ENCODE measurements at regions not wholly inside any gene's neighbourhood (a gene's known extent, or its start where the extent isn't known, plus 50 kb on each side); places are given as distances from the start of the nearest gene placed in this dataset.

GRCh38 chr1:96346719-96347118, 374.9 kb upstream of the PTBP2 start:
- no peak for TF ChIP-seq EP300 (IDR thresholded peaks at IDR 0.05)
- TF ChIP-seq CTCF (IDR thresholded peaks at IDR 0.05) = no peak
- no peak for TF ChIP-seq POLR2A (IDR thresholded peaks at IDR 0.05)
- no peak for TF ChIP-seq POLR2AphosphoS5 (IDR thresholded peaks at IDR 0.05)
- Histone ChIP-seq H3K4me1 (no peaks in the 10 kb centered on the region), H3K27me3 (no peaks in the 10 kb centered on the region), H3K9me3 (peaks cover 0 to 11% (median 0%) of the 10 kb centered on the region in 3 donors), H3K27ac (no peak overlapping the region), H3K36me3 (no peaks in the 10 kb centered on the region), H3K4me3 (no peak overlapping the region)
- no peak for ATAC-seq

- WGBS, 2 donors (ENCODE audit: low coverage in 1 of 2) = 84 to 100% methylated on average over 2 to 3 of the region's 4 CpGs
- peaks cover 0 to under 1% (median 0%) of the 10 kb centered on the region in 3 donors for H3K9me3 ChIP-seq
- no peaks in the 10 kb centered on the region for H3K36me3 ChIP-seq
- H3K27me3 ChIP-seq = no peaks in the 10 kb centered on the region
- H3K4me3 ChIP-seq = no peak overlapping the region
- no peak for ATAC-seq
- no peak overlapping the region for H3K27ac ChIP-seq
- peaks cover 0 to 6% (median 0%) of the 10 kb centered on the region in 3 donors for H3K4me1 ChIP-seq
- TF ChIP-seq EP300 (IDR thresholded peaks at IDR 0.05) (no peak), POLR2AphosphoS5 (IDR thresholded peaks at IDR 0.05) (no peak), CTCF (IDR thresholded peaks at IDR 0.05) (no peak), POLR2A (IDR thresholded peaks at IDR 0.05) (no peak)
Observed at GRCh38 chr1:96349896-96350295, 371.7 kb upstream of the PTBP2 start.

- 9 to 38% methylated on average over 1 to 2 of the region's 2 CpGs for WGBS, 2 donors (ENCODE audit: low coverage in 1 of 2)
- peaks cover 0 to 6% (median 0%) of the 10 kb centered on the region in 3 donors for H3K4me1 ChIP-seq
- H3K36me3 ChIP-seq = no peaks in the 10 kb centered on the region
- H3K9me3 ChIP-seq = no peaks in the 10 kb centered on the region
- H3K4me3 ChIP-seq = no peak overlapping the region
- H3K27ac ChIP-seq = no peak overlapping the region
- no peak for ATAC-seq
- no peaks in the 10 kb centered on the region for H3K27me3 ChIP-seq
- TF ChIP-seq CTCF (IDR thresholded peaks at IDR 0.05) (no peak), POLR2AphosphoS5 (IDR thresholded peaks at IDR 0.05) (no peak), POLR2A (IDR thresholded peaks at IDR 0.05) (no peak), EP300 (IDR thresholded peaks at IDR 0.05) (no peak)
Observed at GRCh38 chr1:96352733-96353132, 368.9 kb upstream of the PTBP2 start.

GRCh38 chr1:96355521-96355920, 366.1 kb upstream of the PTBP2 start:
- TF ChIP-seq POLR2AphosphoS5 (IDR thresholded peaks at IDR 0.05) (no peak), CTCF (IDR thresholded peaks at IDR 0.05) (no peak), POLR2A (IDR thresholded peaks at IDR 0.05) (no peak), EP300 (IDR thresholded peaks at IDR 0.05) (no peak)
- Histone ChIP-seq H3K4me1 (peaks cover 0 to 6% (median 0%) of the 10 kb centered on the region in 3 donors), H3K9me3 (no peaks in the 10 kb centered on the region), H3K27me3 (no peaks in the 10 kb centered on the region), H3K27ac (no peak overlapping the region), H3K4me3 (no peak overlapping the region), H3K36me3 (no peaks in the 10 kb centered on the region)
- ATAC-seq = no peak
- WGBS, 2 donors (ENCODE audit: low coverage in 1 of 2) = 54 to 88% methylated on average over 3 to 6 of the region's 6 CpGs

DNA sequence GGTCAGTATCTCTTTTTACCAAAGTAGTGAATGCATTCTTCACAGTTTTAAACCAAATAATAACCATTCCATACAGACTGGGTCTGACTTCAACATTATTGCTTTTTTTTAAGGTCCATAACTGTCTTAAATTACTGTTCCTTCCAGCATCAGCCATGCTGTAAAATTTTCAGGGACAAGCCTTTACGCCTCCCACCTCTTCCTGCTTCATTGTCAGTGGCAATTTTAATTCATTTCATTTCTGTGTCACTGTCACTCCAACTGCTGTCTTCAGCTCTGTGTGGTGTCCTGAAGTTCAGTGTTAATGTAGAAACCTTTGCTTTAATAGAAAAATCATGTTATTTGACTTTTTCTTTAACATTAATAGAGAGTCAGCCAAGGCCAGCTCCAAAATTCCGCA, 365.6 kb upstream of the PTBP2 start:
- no peak overlapping the region for H3K27ac ChIP-seq
- WGBS, 2 donors (ENCODE audit: low coverage in 1 of 2) = 88% methylated on average over 2 of the region's 2 CpGs
- ATAC-seq = no peak

More for the DNA sequence above, 365.6 kb upstream of the PTBP2 start:
- H3K36me3 ChIP-seq = no peaks in the 10 kb centered on the region
- TF ChIP-seq POLR2A (IDR thresholded peaks at IDR 0.05) (no peak), EP300 (IDR thresholded peaks at IDR 0.05) (no peak), POLR2AphosphoS5 (IDR thresholded peaks at IDR 0.05) (no peak), CTCF (IDR thresholded peaks at IDR 0.05) (no peak)
- no peaks in the 10 kb centered on the region for H3K9me3 ChIP-seq
- no peaks in the 10 kb centered on the region for H3K27me3 ChIP-seq
- peaks cover 0 to 6% (median 0%) of the 10 kb centered on the region in 3 donors for H3K4me1 ChIP-seq
- H3K4me3 ChIP-seq = no peak overlapping the region
